NCI-H187 (cell line): ENCODE measurements at regions not wholly inside any gene's neighbourhood (a gene's known extent, or its start where the extent isn't known, plus 50 kb on each side); places are given as distances from the start of the nearest gene placed in this dataset.
"Not testable (repeated sequence)": the region's sequence is repeated elsewhere in the genome, so short reads cannot be mapped to it uniquely, and the experiment has no call there.

Source experiments
- DNase-seq, 2 experiments: peaks; one replicate each; lab custom pipeline; 2025; lab: John Stamatoyannopoulos, UW

- DNase-seq = no peak
These were observed 94.0 kb upstream of the UMPS start for GRCh38 chr3:124636101-124636862.

DNA sequence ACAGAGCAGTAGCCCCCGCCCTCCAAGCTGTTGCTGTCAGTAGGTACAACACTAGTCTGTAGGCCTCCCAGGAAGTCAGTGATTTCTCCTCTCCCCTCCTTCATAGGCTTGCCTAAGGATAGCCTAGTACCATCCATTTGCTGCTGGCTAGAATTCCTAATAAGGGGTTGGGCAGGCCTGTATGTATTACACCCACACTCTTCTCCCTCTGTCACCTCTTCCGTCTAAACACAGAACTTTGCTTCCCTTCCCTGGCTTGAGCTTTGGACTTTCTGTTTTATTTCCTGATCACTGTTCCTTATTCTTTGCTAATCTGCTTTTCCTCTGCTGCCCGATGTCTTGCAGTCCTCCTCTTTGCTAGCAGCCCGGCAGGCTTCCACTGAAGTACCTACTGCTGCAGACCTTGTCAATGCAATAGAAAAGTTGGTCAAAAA lies 93.4 kb upstream of the UMPS start:
- no peak for DNase-seq

DNA sequence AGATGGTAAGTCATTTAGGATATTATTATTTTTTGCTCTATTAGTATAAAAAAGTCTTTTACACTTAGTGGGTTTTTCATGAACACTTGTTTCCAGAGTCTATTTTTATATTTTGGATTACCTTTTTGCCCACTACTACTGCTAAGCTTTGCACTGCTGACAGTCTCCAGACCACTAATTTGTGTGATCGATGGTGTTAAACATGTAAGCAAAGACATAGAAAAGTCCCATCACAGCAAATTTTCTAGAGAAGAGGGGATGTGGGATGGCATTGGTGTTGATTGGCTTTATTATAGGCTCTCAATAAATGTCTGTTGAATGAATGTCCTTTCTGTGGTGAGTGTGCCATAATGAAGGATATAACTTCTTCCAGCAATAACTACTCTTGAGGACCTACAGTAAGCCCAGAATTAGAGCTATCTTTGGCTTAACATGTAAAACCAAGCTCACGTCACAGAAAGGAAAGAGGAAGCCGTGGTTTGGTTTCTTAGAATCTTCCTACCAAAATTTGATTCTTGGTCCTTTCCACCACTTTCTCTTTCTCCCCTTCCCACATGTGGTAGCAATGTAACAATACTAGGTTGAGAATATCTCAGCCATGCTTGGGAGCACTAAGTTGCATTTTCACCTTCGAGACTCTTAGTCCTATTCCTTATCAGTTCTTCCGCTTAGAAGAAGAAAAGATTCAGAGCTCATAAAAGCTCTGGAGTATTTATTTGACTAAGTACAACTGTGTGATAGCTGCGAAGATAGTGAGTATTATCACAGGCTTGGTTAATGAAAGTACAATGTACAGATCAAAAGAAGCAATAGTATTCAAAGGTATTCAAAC lies 90.6 kb upstream of the UMPS start:
- DNase-seq = no peak

DNA sequence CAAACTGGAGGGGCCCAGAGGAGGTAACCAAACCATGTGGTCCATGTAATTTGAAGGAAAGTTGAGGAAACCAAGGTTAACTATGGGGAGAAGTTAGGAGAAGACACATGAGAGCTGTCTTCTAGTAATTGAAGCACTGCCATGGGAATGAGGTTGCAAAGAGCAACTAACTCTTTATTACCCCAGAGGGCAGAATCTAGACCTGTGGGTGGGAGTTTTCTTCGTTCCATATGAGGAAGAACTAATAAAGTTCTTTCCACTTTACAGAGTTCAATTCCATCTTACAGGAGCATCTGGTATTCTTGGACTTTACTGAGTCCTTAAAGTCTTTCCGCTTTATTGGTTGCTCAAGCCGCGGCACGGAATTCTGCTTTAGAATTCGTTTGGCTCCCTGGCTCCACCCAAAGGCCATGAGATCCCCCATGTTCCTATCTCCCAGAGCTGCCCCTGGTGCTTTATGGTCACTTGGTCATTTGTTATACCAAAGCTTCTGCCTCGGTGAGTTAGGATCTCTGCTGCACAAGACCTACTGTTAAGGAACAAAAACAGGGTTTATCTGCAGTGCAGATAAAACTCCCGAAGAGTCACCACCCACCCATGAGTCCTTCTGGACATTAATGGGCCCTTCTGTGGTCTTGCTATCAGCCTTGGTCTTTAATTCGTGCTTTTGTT lies 89.5 kb upstream of the UMPS start:
- no peak for DNase-seq

DNA sequence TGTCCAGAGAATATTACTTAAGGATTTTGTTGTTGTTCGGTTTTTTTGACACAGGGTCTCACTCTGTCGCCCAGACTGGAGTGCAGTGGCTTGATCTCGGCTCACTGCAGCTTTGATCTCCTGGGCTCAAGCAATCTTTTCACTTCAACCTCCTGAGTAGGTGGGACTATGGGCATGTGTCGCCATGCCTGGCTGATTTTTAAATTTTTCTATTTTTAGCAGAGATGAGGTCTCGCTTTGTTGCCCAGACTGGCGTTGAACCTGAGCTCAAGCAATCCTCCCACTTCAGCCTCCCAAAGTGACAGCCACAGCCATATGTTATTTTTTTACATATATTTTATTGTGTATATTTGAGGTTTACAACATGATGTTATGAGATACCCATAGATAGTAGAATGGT lies 86.8 kb upstream of the UMPS start:
- no peak for DNase-seq

DNA sequence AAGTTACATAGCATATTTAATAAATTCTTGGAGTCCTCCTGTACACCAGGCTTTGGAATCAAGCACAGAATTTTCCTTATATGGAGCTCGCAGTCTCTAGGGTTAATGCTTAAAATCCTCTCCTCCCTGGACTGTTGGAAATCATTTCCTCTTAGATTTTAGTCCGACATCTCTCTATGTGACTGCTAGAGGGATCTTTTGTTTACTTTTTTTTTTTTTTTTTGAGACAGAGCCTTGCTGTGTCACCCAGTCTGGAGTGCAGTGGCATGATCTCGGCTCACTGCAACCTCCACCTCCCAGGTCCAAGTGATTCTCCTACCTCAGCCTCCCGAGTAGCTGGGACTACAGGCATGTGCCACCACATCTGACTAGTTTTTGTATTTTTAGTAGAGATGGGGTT lies 84.1 kb upstream of the UMPS start:
- DNase-seq = not testable (repeated sequence)

- no peak for DNase-seq
These were observed 81.7 kb upstream of the UMPS start for GRCh38 chr3:124648551-124648950.

- DNase-seq = no peak
These were observed 79.5 kb upstream of the UMPS start for GRCh38 chr3:124650798-124651197.

DNA sequence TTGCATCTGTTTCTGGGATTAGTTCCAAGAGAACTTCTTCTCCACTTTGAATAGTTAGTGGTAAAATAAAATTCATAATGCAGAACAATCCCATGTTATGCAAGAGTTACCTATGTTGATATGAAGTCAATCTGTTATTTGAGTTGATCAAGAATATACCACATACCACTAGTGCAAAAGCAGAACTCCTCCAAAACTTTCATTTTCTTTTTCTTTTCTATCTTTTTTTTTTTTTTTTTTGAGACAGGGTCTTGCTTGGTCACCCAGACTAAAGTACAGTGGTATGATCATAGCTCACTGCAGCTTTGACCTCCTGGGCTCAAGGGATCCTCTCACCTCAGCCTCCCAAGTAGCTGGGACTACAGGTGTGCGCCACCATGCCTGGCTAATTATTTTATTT lies 78.8 kb upstream of the UMPS start:
- DNase-seq = not testable (repeated sequence)

DNA sequence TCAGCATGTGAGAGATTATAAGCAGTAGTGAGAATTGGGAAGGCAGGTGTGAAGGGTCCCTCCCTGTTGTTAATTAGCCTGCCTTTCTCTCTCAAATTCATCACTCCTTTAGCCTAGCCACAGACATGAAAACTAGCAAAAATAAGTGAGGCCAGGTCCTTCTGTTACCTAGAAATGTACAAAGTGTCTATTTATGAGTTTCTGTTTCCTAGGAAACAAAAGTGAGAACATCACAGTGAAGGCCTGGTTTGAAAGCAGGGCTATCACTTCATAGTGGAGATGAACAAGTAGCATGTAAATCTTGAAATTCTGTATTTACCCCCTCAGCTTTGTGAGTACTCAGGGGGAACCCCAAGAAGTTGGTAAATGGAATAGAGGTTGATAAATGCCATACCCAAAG lies 78.2 kb upstream of the UMPS start:
- DNase-seq = no peak

GRCh38 chr3:124653071-124653796 lies 77.0 kb upstream of the UMPS start:
- DNase-seq = no peak

DNA sequence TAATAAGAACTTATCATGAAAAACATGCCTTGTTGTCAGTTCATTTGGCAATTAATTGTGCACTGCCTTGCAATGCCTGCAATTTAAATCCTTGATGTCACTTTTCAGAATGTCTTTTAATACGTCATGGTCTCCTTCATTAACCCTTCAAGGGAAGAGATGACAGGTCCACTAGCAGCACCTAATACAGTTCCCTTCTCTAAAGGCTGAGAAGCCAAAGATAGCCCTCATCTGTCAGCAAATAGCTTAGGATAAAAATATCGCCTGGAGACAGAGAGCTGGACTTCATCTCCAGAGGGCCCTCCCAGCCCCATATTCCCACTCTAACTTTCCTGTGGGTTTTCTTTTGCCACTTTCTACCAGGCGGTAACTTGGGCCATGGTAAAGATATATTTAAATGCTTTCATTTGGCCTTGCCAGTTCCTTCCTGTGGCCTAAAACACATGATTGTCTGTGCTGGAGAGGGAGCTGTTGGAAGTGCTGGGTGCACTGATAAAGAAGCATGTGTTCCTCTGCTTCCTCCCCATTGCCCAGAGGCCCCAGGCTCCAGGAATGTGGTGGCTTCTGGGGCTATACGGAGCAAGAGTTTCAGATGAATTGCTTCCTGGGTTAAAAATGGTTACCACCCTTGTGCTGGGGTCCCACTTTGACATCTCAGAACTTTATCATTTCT lies 76.3 kb upstream of the UMPS start:
- DNase-seq = no peak

- no peak for DNase-seq
These were observed 75.8 kb upstream of the UMPS start for GRCh38 chr3:124654470-124654845.

GRCh38 chr3:124656531-124656930 lies 73.7 kb upstream of the UMPS start:
- no peak for DNase-seq

GRCh38 chr3:124657138-124657537 lies 73.1 kb upstream of the UMPS start:
- DNase-seq = no peak

- DNase-seq = no peak
These were observed 72.0 kb upstream of the UMPS start for GRCh38 chr3:124658270-124658669.

GRCh38 chr3:124659175-124659574 lies 71.1 kb upstream of the UMPS start:
- DNase-seq = no peak

DNA sequence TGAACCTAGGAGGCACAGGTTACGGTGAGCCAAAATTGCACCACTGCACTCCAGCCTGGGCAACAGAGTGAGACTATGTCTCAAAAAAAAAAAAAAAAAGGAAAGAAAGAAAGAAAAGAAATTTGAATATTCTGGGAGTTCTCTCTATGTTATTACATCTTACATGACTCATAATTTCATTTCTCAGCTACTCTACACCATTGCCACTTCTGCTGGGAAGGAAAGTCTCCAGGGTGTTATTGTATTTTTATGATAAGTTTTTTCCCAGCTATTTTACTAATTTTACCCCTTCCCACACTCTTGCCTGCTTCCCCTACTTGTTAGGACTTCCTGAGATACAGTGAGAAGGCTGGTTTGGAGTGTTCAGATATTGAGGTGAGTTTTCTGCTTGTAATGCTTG lies 69.7 kb upstream of the UMPS start:
- no peak for DNase-seq

DNA sequence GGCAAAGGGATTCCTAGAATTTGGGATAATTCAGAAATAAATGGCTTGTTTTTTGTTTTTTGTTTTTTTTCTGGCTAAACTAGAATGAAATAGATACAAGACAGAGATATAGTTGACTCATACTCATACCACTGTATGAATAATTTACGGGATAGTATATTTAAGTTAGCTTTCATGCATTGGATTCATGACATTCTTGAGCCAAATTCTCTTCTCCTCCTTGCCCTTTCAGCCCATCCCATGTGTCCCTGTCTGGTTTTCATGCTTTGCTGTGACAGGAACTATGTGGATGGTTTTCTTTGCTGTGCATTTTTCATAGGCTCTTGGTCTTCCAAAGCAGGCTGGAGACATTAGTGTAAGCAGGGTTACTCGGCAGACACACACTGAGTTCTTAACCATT lies 66.6 kb upstream of the UMPS start:
- no peak for DNase-seq

GRCh38 chr3:124664804-124665203 lies 65.4 kb upstream of the UMPS start:
- no peak for DNase-seq

DNA sequence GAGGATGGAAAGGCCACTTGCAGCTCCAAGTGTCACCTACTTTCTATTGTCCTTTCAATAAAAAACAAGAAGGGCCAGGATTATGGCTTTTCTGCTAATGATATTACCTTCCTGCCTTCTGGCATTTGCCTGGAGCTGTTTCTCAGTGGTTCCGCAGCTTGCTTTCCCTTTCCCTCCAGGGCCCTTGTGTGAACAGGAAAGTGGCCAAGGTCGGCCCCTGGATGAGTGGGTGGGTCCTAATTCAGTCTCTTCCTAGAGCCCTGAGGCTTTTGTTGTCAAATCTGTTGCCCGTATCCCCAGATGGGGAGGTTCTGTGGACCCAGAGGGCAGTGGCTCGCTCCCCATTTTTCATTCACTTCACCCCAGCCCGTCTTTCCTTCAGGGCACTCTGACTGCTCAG lies 64.2 kb upstream of the UMPS start:
- DNase-seq = no peak

DNA sequence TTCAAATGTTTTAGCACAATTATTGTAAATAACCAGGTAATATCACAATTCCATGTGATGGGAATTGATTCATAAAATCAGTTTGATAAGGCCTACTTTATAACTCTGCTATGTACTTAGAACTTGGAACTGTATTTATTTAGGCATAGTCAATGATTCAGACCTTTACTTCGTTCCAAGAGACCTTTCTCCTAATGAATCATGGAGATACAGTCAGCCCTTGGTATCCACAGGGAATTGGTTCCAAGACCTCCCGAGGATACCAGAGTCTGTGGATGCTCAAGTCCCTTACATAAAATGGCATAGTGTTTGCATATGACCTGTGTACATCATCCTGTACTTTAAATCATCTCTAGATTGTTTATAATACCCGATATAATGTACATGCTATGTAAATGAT lies 60.8 kb upstream of the UMPS start:
- no peak for DNase-seq
